ENCODE measurements at regions not wholly inside any gene's neighbourhood (a gene's known extent, or its start where the extent isn't known, plus 50 kb on each side); places are given as distances from the start of the nearest gene placed in this dataset.

DNA sequence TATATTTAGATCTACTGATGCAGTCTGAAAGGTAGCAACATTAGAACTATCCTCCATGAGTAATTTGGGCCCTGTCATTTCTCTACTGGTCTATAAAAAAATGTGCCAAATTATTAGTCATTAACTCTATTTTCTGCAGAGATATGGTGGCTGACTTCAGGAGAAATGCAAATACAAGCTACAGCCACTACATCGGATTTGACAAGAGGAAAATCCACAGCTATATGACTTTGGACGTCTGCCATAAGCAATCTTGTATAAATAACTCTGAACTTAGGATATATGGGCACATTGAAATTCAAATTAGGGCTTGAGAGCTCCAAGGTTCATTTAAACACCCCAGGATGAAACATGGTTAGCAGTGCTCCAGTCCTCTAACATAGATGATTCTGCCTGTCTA, 983.0 kb upstream of the LRFN5 start:
- Histone ChIP-seq H3K27me3 (ENCODE audit: insufficient read depth, low read length) (no peaks in the 10 kb centered on the region), H3K27ac (ENCODE audit: low read depth, low read length) (no peak overlapping the region), H3K79me2 (ENCODE audit: insufficient read depth, low read length) (no peaks in the 10 kb centered on the region), H4K20me1 (ENCODE audit: insufficient read depth) (no peaks in the 10 kb centered on the region), H3K4me3 (replicated peaks in 1 of 2; ENCODE audit: low read depth in 1 of 2, low read length in 2 of 2) (no peak overlapping the region), H3K4me2 (ENCODE audit: low read length) (no peak overlapping the region), H3K36me3 (ENCODE audit: control insufficient read depth in 1 of 2, insufficient read depth in 2 of 2, low read length in 2 of 2) (no peaks in the 10 kb centered on the region), H3K9me3 (ENCODE audit: control insufficient read depth in 1 of 2, insufficient read depth in 1 of 2, low read depth in 1 of 2, low read length in 2 of 2) (no peaks in the 10 kb centered on the region; a peak in 2 of 4 replicates), H3K4me1 (ENCODE audit: control insufficient read depth in 1 of 2, insufficient read depth in 2 of 2, low read length in 2 of 2) (no peaks in the 10 kb centered on the region), H3K9ac (ENCODE audit: low read length) (no peak overlapping the region), H3K9me2 (ENCODE audit: insufficient read depth) (no peaks in the 10 kb centered on the region), H2AFZ (ENCODE audit: low read depth, low read length, poor library complexity, severe bottlenecking) (no peak overlapping the region)
- DNase-seq (ENCODE audit: low read depth, low spot score): no peak
- ChIA-PET RAD21 (ENCODE audit: low non-redundant PET in 1 of 2, low total read pairs in 2 of 2, uncharacterized antibody in 2 of 2, unreplicated experiment in 2 of 2) (no interaction called here), CTCF (no interaction called here), POLR2A (no interaction called here)
- intact Hi-C loops (cut with micrococcal nuclease): no loop called here
- ATAC-seq: no peak
- BruUV-seq (replicated peaks): no TSS peak
- TF ChIP-seq SRF (IDR thresholded peaks at IDR 0.05; ENCODE audit: low read depth) (no peak), ELF1 (IDR thresholded peaks at IDR 0.05; ENCODE audit: borderline replicate concordance, low read depth) (no peak), RAD21 (IDR thresholded peaks at IDR 0.05; ENCODE audit: low read depth) (no peak), EZH2 (IDR thresholded peaks at IDR 0.05) (no peak), FOSL1 (IDR thresholded peaks at IDR 0.05; ENCODE audit: low read depth) (no peak), POLR2A (IDR thresholded peaks at IDR 0.05; ENCODE audit: borderline replicate concordance, extremely low read depth, insufficient read depth, insufficient read length) (no peak), CEBPB (IDR thresholded peaks at IDR 0.05; ENCODE audit: low read depth) (no peak)
- TF ChIP-seq, protein P1, sequence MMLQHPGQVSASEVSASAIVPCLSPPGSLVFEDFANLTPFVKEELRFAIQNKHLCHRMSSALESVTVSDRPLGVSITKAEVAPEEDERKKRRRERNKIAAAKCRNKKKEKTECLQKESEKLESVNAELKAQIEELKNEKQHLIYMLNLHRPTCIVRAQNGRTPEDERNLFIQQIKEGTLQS (IDR thresholded peaks at IDR 0.05): no peak
- TF ChIP-seq, protein P2, sequence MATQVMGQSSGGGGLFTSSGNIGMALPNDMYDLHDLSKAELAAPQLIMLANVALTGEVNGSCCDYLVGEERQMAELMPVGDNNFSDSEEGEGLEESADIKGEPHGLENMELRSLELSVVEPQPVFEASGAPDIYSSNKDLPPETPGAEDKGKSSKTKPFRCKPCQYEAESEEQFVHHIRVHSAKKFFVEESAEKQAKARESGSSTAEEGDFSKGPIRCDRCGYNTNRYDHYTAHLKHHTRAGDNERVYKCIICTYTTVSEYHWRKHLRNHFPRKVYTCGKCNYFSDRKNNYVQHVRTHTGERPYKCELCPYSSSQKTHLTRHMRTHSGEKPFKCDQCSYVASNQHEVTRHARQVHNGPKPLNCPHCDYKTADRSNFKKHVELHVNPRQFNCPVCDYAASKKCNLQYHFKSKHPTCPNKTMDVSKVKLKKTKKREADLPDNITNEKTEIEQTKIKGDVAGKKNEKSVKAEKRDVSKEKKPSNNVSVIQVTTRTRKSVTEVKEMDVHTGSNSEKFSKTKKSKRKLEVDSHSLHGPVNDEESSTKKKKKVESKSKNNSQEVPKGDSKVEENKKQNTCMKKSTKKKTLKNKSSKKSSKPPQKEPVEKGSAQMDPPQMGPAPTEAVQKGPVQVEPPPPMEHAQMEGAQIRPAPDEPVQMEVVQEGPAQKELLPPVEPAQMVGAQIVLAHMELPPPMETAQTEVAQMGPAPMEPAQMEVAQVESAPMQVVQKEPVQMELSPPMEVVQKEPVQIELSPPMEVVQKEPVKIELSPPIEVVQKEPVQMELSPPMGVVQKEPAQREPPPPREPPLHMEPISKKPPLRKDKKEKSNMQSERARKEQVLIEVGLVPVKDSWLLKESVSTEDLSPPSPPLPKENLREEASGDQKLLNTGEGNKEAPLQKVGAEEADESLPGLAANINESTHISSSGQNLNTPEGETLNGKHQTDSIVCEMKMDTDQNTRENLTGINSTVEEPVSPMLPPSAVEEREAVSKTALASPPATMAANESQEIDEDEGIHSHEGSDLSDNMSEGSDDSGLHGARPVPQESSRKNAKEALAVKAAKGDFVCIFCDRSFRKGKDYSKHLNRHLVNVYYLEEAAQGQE (IDR thresholded peaks at IDR 0.05; ENCODE audit: low read depth): no peak
